LHCN-M2 (cell line): ENCODE measurements at regions not wholly inside any gene's neighbourhood (a gene's known extent, or its start where the extent isn't known, plus 50 kb on each side); places are given as distances from the start of the nearest gene placed in this dataset.

ENCODE experiments used
- DNase-seq: peaks from one replicate; pipeline ENCODE4 v3.0.0-alpha.2; 2012; ENCODE audit warnings: low read depth

DNA sequence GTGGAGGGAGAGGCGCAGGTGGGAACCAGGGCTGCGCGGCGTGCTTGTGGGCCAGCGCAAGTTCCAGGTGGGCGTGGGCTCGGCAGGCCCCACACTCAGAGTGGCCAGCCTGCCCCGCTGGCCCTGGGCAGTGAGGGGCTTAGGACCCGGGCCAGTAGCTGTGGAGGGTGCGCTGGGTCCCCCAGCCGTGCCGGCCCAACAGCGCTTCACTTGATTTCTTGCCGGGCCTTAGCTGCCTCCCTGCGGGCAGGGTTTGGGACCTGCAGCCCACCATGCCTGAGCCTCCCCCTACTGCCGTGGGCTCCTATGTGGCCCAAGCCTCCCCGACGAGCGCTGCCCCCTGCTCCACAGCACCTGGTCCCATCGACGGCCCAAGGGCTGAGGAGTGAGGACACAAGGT lies 1636.9 kb upstream of the SLC39A10 start:
- no peak for DNase-seq

GRCh38 chr2:194015751-194016150 lies 1641.3 kb upstream of the SLC39A10 start:
- DNase-seq: no peak

- DNase-seq: no peak
Measured at GRCh38 chr2:194014639-194015038, 1642.4 kb upstream of the SLC39A10 start.

GRCh38 chr2:194004590-194005206 lies 1652.3 kb upstream of the SLC39A10 start:
- DNase-seq: peak; percentile 50

DNA sequence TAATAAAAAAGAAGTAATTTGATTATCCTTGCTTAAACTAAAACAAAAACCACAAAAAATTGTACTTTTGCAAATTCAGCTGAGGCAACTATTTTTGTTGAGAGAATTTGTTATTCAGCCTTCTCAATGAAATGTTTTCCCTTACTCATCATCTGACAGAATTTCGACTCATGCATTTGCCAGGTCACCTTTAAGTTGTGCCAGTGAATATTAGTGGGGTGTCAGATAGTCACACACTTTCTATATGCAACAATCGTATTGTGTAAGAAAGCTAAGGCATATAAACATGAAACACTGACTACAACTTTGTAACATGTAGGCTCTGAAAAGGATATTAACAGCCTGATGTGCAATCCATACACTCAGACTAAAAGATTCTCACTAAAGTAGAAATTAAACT lies 1653.1 kb upstream of the SLC39A10 start:
- DNase-seq: peak; percentile 26

GRCh38 chr2:194002699-194003368 lies 1654.2 kb upstream of the SLC39A10 start:
- DNase-seq: no peak

GRCh38 chr2:193990868-193991267 lies 1666.2 kb upstream of the SLC39A10 start:
- no peak for DNase-seq

- no peak for DNase-seq
Measured at GRCh38 chr2:193989645-193990044, 1667.4 kb upstream of the SLC39A10 start.

GRCh38 chr2:193988784-193989183 lies 1668.2 kb upstream of the SLC39A10 start:
- no peak for DNase-seq

- no peak for DNase-seq
Measured at GRCh38 chr2:193985272-193985671, 1671.8 kb upstream of the SLC39A10 start.

- DNase-seq: no peak
Measured at GRCh38 chr2:193980599-193980998, 1676.4 kb upstream of the SLC39A10 start.

DNA sequence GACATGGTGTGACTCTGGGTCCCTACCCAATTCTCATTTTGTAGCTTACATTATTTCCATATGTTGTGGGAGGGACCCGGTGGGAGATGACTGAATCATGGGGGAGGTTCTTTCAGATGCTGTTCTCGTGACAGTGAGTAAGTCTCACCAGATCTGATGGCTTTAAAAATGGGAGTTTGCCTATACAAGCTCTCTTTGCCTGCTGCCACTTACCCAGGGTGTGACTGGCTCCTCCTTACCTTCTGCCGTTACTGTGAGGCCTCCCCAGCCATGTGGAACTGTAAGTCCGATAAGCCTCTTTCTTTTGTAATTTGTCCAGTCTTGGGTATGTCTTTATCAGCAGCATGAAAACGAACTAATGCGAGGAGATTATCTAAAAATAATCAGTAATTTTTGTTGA lies 1683.2 kb upstream of the SLC39A10 start:
- DNase-seq: no peak

GRCh38 chr2:193966590-193966989 lies 1690.4 kb upstream of the SLC39A10 start:
- peak; percentile 80 for DNase-seq

- DNase-seq: no peak
Measured at GRCh38 chr2:193965263-193965662, 1691.8 kb upstream of the SLC39A10 start.

GRCh38 chr2:193963472-193964119 lies 1693.4 kb upstream of the SLC39A10 start:
- DNase-seq: peak; percentile 45

- DNase-seq: peak; percentile 4
Measured at GRCh38 chr2:193946806-193947205, 1710.2 kb upstream of the SLC39A10 start.

DNA sequence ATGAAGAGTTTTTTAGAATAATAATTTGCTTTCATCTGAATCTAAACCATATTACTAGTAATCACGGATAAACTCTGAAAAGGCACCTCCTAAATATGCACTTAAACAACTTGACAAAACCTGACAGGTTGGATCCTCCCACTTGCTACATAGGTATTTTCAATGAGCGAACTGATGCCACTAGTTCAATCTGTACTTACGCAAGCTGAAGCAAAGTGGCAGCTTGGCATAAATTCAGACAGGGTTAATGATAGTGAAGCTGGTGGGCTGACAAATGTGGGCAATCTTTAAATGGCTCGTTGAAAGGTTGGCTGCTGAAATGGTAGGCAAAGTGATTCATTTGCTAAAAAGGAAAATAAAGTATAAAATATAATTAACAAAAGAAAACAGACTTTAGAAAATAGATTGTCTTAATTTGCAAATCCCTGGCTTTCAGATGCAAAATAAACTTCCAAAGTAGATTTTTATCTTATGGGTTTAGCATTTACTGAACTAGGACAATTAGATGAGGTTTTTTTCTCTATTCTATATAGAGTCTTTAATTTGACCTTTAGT lies 1713.5 kb upstream of the SLC39A10 start:
- DNase-seq: no peak

- DNase-seq: no peak
Measured at GRCh38 chr2:193935114-193935513, 1721.9 kb upstream of the SLC39A10 start.

GRCh38 chr2:193929131-193929530 lies 1727.9 kb upstream of the SLC39A10 start:
- DNase-seq: no peak

- DNase-seq: peak; percentile 18
Measured at GRCh38 chr2:193907561-193907960, 1712.8 kb upstream of the TMEFF2 start.

DNA sequence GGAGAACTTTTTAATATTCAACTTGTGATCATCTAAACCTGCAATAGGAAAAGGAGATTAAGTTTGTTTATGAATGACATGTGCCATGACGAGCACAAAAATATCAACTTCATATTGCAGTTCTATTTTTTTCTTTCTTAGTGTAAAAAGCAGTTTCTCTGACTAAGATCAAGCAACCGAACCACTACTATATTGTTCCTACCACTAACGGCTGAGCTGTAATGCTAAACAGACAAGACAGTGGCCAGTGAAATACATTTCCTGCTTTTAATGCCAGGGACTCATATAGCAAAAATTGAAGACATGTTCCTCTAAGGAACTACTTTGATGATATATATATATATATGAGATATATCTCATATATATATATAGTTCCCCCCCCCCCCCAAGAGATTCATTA lies 1705.6 kb upstream of the TMEFF2 start:
- no peak for DNase-seq

DNA sequence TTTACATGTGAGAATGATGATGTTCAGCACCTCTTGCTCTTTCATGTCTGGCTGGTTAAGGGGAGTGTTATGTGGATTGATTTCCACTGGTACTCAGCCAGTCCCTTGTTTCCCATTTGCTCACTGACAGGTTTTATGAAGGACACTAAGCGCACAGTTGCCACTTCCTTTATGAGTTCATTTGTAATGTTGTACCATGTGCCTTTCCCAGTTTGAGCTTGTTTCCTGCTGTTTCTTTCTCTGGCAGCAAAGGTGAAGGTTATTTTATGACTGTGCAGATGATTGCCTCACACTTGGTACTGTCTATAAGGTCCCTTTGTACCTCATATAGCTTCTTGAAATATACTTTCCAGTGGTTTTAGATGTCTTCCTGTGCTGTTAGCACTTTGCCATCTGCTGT lies 1700.5 kb upstream of the TMEFF2 start:
- peak; percentile 9 for DNase-seq

- DNase-seq: no peak
Measured at GRCh38 chr2:193894081-193894480, 1699.3 kb upstream of the TMEFF2 start.
